CD4-positive, alpha-beta T cell (primary cell): ENCODE measurements at regions not wholly inside any gene's neighbourhood (a gene's known extent, or its start where the extent isn't known, plus 50 kb on each side); places are given as distances from the start of the nearest gene placed in this dataset.

Experiments
- ATAC-seq: fragments of 200-7000 bp; cut with Tn5 transposase; one replicate; pipeline ENCODE4 v1.10.0; 2022; ENCODE audit warnings: mild to moderate bottlenecking; ENCODE audit not compliant: poor library complexity
- CTCF ChIA-PET: fragments of 350-600 bp; sonication (Branson Sonifier 250); formaldehyde crosslinking; loops from one replicate; lab custom pipeline; 2021; ENCODE audit warnings: antibody characterized with exemption, inconsistent platforms; lab: Charles Lee
- POLR2A ChIA-PET: fragments of 350-600 bp; sonication (Branson Sonifier 250); formaldehyde crosslinking; loops from one replicate; lab custom pipeline; 2021; ENCODE audit warnings: antibody characterized with exemption, inconsistent platforms; lab: Charles Lee
- DNase-seq, 14 experiments: peaks; one replicate each; pipeline ENCODE4 v3.0.0-alpha.2; 2013 to 2020; ENCODE audit warnings: mixed read lengths in 2 of 14
- H3K27ac ChIP-seq, 2 donors: one replicate each; pipeline versions ENCODE4 v1.5.1 to v1.7.0; 2013; ENCODE audit warnings: low read length in 2 of 2, low read depth in 1 of 2, mild to moderate bottlenecking in 1 of 2
- H3K27me3 ChIP-seq, 2 experiments: 1 replicate in 1 of 2; 2 replicates in 1 of 2; pipeline versions ENCODE4 v1.6.1 to v1.7.0; 2013; ENCODE audit warnings: low read length in 2 of 2, control low read depth in 1 of 2, mild to moderate bottlenecking in 1 of 2, moderate library complexity in 1 of 2; ENCODE audit not compliant: insufficient read depth in 2 of 2, control insufficient read depth in 1 of 2
- H3K36me3 ChIP-seq: one replicate; pipeline ENCODE4 v1.6.1; 2013; ENCODE audit warnings: low read length, control low read depth; ENCODE audit not compliant: insufficient read depth
- H3K4me1 ChIP-seq: one replicate; pipeline ENCODE4 v1.6.1; 2013; ENCODE audit warnings: low read length, control low read depth; ENCODE audit not compliant: insufficient read depth
- H3K4me3 ChIP-seq: one replicate; pipeline ENCODE4 v1.5.1; 2013; ENCODE audit warnings: mild to moderate bottlenecking, low read length, moderate library complexity
- H3K9me3 ChIP-seq, 2 experiments: 1 replicate in 1 of 2; 2 replicates in 1 of 2; pipeline versions ENCODE4 v1.6.1 to v1.7.0; 2013; ENCODE audit warnings: low read length in 2 of 2, mild to moderate bottlenecking in 2 of 2, control low read depth in 1 of 2, moderate library complexity in 1 of 2; ENCODE audit not compliant: control insufficient read depth in 1 of 2, insufficient read depth in 1 of 2
- H3K27ac Mint-ChIP-seq: one replicate; pipeline ENCODE4 v1.8.0; 2020; ENCODE audit warnings: mixed read lengths
- H3K27me3 Mint-ChIP-seq: one replicate; pipeline ENCODE4 v1.8.0; 2021; ENCODE audit warnings: mixed read lengths
- H3K36me3 Mint-ChIP-seq: one replicate; pipeline ENCODE4 v1.8.0; 2021; ENCODE audit warnings: low read depth, mixed read lengths
- H3K4me1 Mint-ChIP-seq: one replicate; pipeline ENCODE4 v1.8.0; 2021; ENCODE audit warnings: low read depth, mixed read lengths
- H3K4me3 Mint-ChIP-seq: one replicate; pipeline ENCODE4 v1.8.0; 2020; ENCODE audit warnings: mild to moderate bottlenecking, mixed read lengths
- H3K9me3 Mint-ChIP-seq: one replicate; pipeline ENCODE4 v1.8.0; 2020; ENCODE audit warnings: mixed read lengths
- CTCF ChIP-seq: fragments of 200-600 bp; IDR thresholded peaks from one replicate; pipeline ENCODE4 v1.8.0; 2022; ENCODE audit warnings: antibody characterized with exemption, mild to moderate bottlenecking
- intact Hi-C, 2 experiments: fragments of 100-400 bp; cut with DNase I in 1 of 2; cut with micrococcal nuclease in 1 of 2; formaldehyde crosslinking; loops; one replicate each; pipeline versions ENCODE4 v1.15.1 to v1.9.0; 2023 to 2025; cut with DNase I, micrococcal nuclease

GRCh38 chr9:32255026-32255425 lies 129.4 kb upstream of the ACO1 start:
- DNase-seq, result no peak
- H3K4me1 ChIP-seq, result no peaks in the 10 kb centered on the region
- Mint-ChIP-seq H3K9me3 (no peaks in the 10 kb centered on the region), H3K36me3 (no peaks in the 10 kb centered on the region), H3K4me3 (no peak overlapping the region), H3K27ac (no peak overlapping the region), H3K4me1 (no peaks in the 10 kb centered on the region), H3K27me3 (peaks cover 18% of the 10 kb centered on the region)
- intact Hi-C loops, result no loop called here
- CTCF ChIA-PET, result no interaction called here
- H3K27ac ChIP-seq, result no peak overlapping the region
- H3K36me3 ChIP-seq, result no peaks in the 10 kb centered on the region
- POLR2A ChIA-PET, result no interaction called here
- H3K9me3 ChIP-seq, result no peaks in the 10 kb centered on the region
- no peak for TF ChIP-seq CTCF
- H3K27me3 ChIP-seq, result no peaks in the 10 kb centered on the region
- no peak for ATAC-seq
- no peak overlapping the region for H3K4me3 ChIP-seq

GRCh38 chr9:32258482-32258881 lies 126.0 kb upstream of the ACO1 start:
- Mint-ChIP-seq H3K9me3 (no peaks in the 10 kb centered on the region), H3K27ac (no peak overlapping the region), H3K27me3 (peaks cover 5% of the 10 kb centered on the region), H3K36me3 (no peaks in the 10 kb centered on the region), H3K4me1 (no peaks in the 10 kb centered on the region), H3K4me3 (no peak overlapping the region)
- intact Hi-C loops, result no loop called here
- DNase-seq (no peak), ATAC-seq (no peak)
- Histone ChIP-seq H3K9me3 (no peaks in the 10 kb centered on the region), H3K27ac (no peak overlapping the region), H3K36me3 (no peaks in the 10 kb centered on the region), H3K4me1 (no peaks in the 10 kb centered on the region), H3K4me3 (no peak overlapping the region), H3K27me3 (no peaks in the 10 kb centered on the region)
- ChIA-PET POLR2A (no interaction called here), CTCF (no interaction called here)
- no peak for TF ChIP-seq CTCF

GRCh38 chr9:32260151-32260862 lies 124.1 kb upstream of the ACO1 start:
- Histone ChIP-seq H3K27me3 (no peaks in the 10 kb centered on the region), H3K9me3 (no peaks in the 10 kb centered on the region), H3K4me1 (no peaks in the 10 kb centered on the region), H3K27ac (no peak overlapping the region), H3K36me3 (no peaks in the 10 kb centered on the region), H3K4me3 (no peak overlapping the region)
- TF ChIP-seq CTCF, result no peak
- H3K4me3 Mint-ChIP-seq, result no peak overlapping the region
- H3K27ac Mint-ChIP-seq, result no peak overlapping the region
- no peaks in the 10 kb centered on the region for H3K9me3 Mint-ChIP-seq
- H3K4me1 Mint-ChIP-seq, result no peaks in the 10 kb centered on the region
- ATAC-seq (no peak), DNase-seq (no peak)
- CTCF ChIA-PET, result no interaction called here
- intact Hi-C loops, result no loop called here
- H3K36me3 Mint-ChIP-seq, result no peaks in the 10 kb centered on the region
- H3K27me3 Mint-ChIP-seq, result peaks cover 13% of the 10 kb centered on the region
- POLR2A ChIA-PET, result no interaction called here
